ENCODE measurements at regions not wholly inside any gene's neighbourhood (a gene's known extent, or its start where the extent isn't known, plus 50 kb on each side); places are given as distances from the start of the nearest gene placed in this dataset.
"Not testable (repeated sequence)": the region's sequence is repeated elsewhere in the genome, so short reads cannot be mapped to it uniquely, and the experiment has no call there.

GRCh38 chr15:20355256-20355868 lies 186.2 kb downstream of the GOLGA6L6 start:
- no peak for DNase-seq (ENCODE audit: low read depth)
- no peak overlapping the region for H3K4me3 ChIP-seq (ENCODE audit: low read depth, low read length)
- TF ChIP-seq CTCF (IDR thresholded peaks at IDR 0.05; ENCODE audit: control insufficient read depth, extremely low read depth, insufficient read depth), result no peak

GRCh38 chr15:20354884-20355223 lies 186.7 kb downstream of the GOLGA6L6 start:
- not testable (repeated sequence) for DNase-seq (ENCODE audit: low read depth); H3K4me3 ChIP-seq (ENCODE audit: low read depth, low read length)

- no peak overlapping the region for H3K4me3 ChIP-seq (ENCODE audit: low read depth, low read length)
- no peak for TF ChIP-seq CTCF (IDR thresholded peaks at IDR 0.05; ENCODE audit: control insufficient read depth, extremely low read depth, insufficient read depth)
- no peak for DNase-seq (ENCODE audit: low read depth)
These were observed 187.4 kb downstream of the GOLGA6L6 start for GRCh38 chr15:20353966-20354883.

- TF ChIP-seq CTCF (IDR thresholded peaks at IDR 0.05; ENCODE audit: control insufficient read depth, extremely low read depth, insufficient read depth), result no peak
- no peak for DNase-seq (ENCODE audit: low read depth)
These were observed 189.1 kb downstream of the GOLGA6L6 start for GRCh38 chr15:20352241-20353200.

GRCh38 chr15:20351448-20351971 lies 190.1 kb downstream of the GOLGA6L6 start:
- TF ChIP-seq CTCF (IDR thresholded peaks at IDR 0.05; ENCODE audit: control insufficient read depth, extremely low read depth, insufficient read depth), result no peak
- H3K4me3 ChIP-seq (ENCODE audit: low read depth, low read length), result no peak overlapping the region
- no peak for DNase-seq (ENCODE audit: low read depth)

More at GRCh38 chr15:20352241-20353200, 189.1 kb downstream of the GOLGA6L6 start:
- H3K4me3 ChIP-seq (ENCODE audit: low read depth, low read length), result no peak overlapping the region

GRCh38 chr15:20349774-20350498 lies 191.7 kb downstream of the GOLGA6L6 start:
- DNase-seq (ENCODE audit: low read depth), result no peak
- no peak overlapping the region for H3K4me3 ChIP-seq (ENCODE audit: low read depth, low read length)
- TF ChIP-seq CTCF (IDR thresholded peaks at IDR 0.05; ENCODE audit: control insufficient read depth, extremely low read depth, insufficient read depth), result no peak
